K562 (cell line): ENCODE measurements at regions not wholly inside any gene's neighbourhood (a gene's known extent, or its start where the extent isn't known, plus 50 kb on each side); places are given as distances from the start of the nearest gene placed in this dataset.

Source experiments
- CBX8 ChIP-seq: fragments of 200-600 bp; sonication (generic); IDR thresholded peaks from 2 replicates; pipeline ENCODE4 v1.6.1; 2012; ENCODE audit warnings: borderline replicate concordance, mixed run types, low read depth, mild to moderate bottlenecking, moderate library complexity, mixed read lengths, low read length, control low read depth, inconsistent platforms; ENCODE audit not compliant: poor library complexity, severe bottlenecking; ENCODE audit errors: extremely low read depth
- CREM ChIP-seq: IDR thresholded peaks from 2 replicates; pipeline ENCODE4 v1.6.1; 2014; ENCODE audit warnings: antibody characterized with exemption, low read depth
- EZH2 ChIP-seq: IDR thresholded peaks from 2 replicates; pipeline ENCODE4 v1.6.1; 2012; ENCODE audit warnings: low read depth, mild to moderate bottlenecking, inconsistent platforms, low read length, borderline replicate concordance
- GATAD2A ChIP-seq: fragments of 450-650 bp; IDR thresholded peaks from 2 replicates; pipeline ENCODE4 v1.6.1; 2017
- HMGXB4 ChIP-seq: sonication (generic); formaldehyde crosslinking; IDR thresholded peaks from 2 replicates; pipeline ENCODE4 v1.8.1; 2023; ENCODE audit warnings: mild to moderate bottlenecking, missing genetic modification reagents
- NR2C1 ChIP-seq, 2 experiments: fragments of 450-650 bp; IDR thresholded peaks; 2 replicates each; pipeline ENCODE4 v1.6.1; 2017; ENCODE audit warnings: mild to moderate bottlenecking in 2 of 2, antibody characterized with exemption in 1 of 2, inconsistent platforms in 1 of 2, missing compliant biosample characterization in 1 of 2, missing genetic modification characterization in 1 of 2
- RBM17 ChIP-seq: fragments of 200-400 bp; formaldehyde crosslinking; IDR thresholded peaks from 2 replicates; pipeline ENCODE4 v1.6.1; 2017; ENCODE audit warnings: low read depth, mild to moderate bottlenecking, low read length, borderline replicate concordance
- RBM34 ChIP-seq: fragments of 200-400 bp; formaldehyde crosslinking; IDR thresholded peaks from 2 replicates; pipeline ENCODE4 v1.6.1; 2018; ENCODE audit warnings: low read length, borderline replicate concordance; ENCODE audit not compliant: insufficient read depth
- ZBTB7A ChIP-seq: IDR thresholded peaks from 2 replicates; pipeline ENCODE4 v1.6.1; 2011; ENCODE audit warnings: low read depth, mild to moderate bottlenecking, low read length, moderate library complexity, borderline replicate concordance; ENCODE audit not compliant: control insufficient read depth
- TF ChIP-seq, protein P1 (sequence below), 2 experiments: fragments of 450-650 bp; IDR thresholded peaks; 2 replicates each; pipeline ENCODE4 v1.6.1; 2016; ENCODE audit warnings: mild to moderate bottlenecking in 2 of 2, borderline replicate concordance in 1 of 2, low read depth in 1 of 2, moderate library complexity in 1 of 2

- TF ChIP-seq, protein P1, sequence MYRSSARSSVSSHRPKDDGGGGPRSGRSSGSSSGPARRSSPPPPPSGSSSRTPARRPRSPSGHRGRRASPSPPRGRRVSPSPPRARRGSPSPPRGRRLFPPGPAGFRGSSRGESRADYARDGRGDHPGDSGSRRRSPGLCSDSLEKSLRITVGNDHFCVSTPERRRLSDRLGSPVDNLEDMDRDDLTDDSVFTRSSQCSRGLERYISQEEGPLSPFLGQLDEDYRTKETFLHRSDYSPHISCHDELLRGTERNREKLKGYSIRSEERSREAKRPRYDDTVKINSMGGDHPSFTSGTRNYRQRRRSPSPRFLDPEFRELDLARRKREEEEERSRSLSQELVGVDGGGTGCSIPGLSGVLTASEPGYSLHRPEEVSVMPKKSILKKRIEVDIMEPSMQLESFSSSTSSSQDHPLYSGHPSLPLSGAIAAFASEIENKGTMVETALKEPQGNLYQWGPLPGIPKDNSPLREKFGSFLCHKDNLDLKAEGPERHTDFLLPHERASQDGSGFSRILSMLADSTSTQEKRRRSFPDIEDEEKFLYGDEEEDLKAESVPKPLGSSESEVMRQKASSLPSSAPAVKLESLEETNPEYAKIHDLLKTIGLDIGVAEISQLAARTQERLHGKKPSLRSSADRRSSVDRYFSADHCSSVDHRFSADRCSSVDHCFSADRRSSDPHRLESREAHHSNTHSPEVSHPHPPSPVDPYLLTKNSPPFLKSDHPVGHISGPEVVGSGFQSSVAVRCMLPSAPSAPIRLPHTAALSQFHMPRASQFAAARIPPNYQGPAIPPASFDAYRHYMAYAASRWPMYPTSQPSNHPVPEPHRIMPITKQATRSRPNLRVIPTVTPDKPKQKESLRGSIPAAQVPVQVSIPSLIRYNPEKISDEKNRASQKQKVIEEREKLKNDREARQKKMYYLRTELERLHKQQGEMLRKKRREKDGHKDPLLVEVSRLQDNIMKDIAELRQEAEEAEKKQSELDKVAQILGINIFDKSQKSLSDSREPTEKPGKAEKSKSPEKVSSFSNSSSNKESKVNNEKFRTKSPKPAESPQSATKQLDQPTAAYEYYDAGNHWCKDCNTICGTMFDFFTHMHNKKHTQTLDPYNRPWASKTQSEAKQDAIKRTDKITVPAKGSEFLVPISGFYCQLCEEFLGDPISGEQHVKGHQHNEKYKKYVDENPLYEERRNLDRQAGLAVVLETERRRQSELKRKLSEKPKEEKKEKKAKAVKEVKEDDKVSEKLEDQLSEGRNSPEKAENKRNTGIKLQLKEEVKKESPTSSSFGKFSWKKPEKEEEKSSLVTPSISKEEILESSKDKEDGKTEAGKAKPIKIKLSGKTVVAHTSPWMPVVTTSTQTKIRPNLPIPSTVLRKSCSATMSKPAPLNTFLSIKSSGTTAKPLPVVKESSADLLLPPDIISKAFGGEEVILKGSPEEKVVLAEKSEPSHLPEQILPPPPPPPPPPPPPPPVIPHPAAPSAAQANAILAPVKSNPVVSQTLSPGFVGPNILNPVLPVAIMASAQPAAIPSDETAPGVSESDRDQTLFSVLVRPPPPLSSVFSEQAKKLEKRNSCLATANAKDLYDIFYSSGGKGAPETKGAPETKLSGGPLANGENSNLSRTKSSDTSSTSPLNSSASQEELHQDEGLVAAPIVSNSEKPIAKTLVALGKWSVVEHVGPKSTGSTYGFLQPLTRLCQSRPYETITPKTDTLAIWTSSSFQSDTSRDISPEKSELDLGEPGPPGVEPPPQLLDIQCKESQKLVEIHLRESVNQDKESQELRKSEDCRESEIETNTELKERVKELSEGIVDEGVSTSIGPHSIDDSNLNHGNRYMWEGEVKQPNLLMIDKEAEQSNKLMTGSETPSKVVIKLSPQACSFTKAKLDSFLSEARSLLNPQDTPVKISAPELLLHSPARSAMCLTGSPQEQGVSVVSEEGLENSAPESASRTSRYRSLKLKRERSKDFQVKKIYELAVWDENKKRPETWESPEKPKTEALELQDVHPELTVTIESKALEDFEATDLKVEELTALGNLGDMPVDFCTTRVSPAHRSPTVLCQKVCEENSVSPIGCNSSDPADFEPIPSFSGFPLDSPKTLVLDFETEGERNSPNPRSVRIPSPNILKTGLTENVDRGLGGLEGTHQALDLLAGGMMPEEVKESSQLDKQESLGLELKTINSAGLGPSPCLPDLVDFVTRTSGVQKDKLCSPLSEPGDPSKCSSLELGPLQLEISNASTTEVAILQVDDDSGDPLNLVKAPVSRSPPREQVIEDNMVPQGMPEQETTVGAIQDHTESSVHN (IDR thresholded peaks at IDR 0.05; ENCODE audit: borderline replicate concordance in 1 of 2, low read depth in 1 of 2) = no peak
- TF ChIP-seq HMGXB4 (CRISPR knock-in tag) (0 out of 2 replicates have a peak, but pooled peaks have one; percentile 71), RBM34 (no peak), NR2C1 (IDR thresholded peaks at IDR 0.05) (no peak), NR2C1 (tag; IDR thresholded peaks at IDR 0.05) (no peak), GATAD2A (no peak), EZH2 (no peak), RBM17 (no peak), CBX8 (no peak), ZBTB7A (peak; percentile 84; the same call in 1 of the 2 replicates), CREM (peak; percentile 100)
These were observed 135.2 kb upstream of the KCTD7 start (continued) for GRCh38 chr7:66493235-66494205.
